GM21390 (cell line): ENCODE measurements at regions not wholly inside any gene's neighbourhood (a gene's known extent, or its start where the extent isn't known, plus 50 kb on each side); places are given as distances from the start of the nearest gene placed in this dataset.

Experiments
- ATAC-seq: cut with Tn5 transposase; IDR thresholded peaks from one replicate; pipeline ENCODE4 v1.9.1; 2021; ENCODE audit not compliant: unreplicated experiment

- no peak for ATAC-seq
Measured at GRCh38 chr2:236847538-236848263, 238.0 kb upstream of the COPS8 start.

- ATAC-seq: no peak
Measured at GRCh38 chr2:236848501-236848900, 237.2 kb upstream of the COPS8 start.

- ATAC-seq: no peak
Measured at GRCh38 chr2:236849508-236849907, 236.2 kb upstream of the COPS8 start.

GRCh38 chr2:236849940-236850339 is 235.7 kb upstream of the COPS8 start:
- ATAC-seq: no peak

- ATAC-seq: no peak
Measured at GRCh38 chr2:236851187-236851586, 234.5 kb upstream of the COPS8 start.

- ATAC-seq: no peak
Measured at GRCh38 chr2:236852100-236852976, 233.4 kb upstream of the COPS8 start.

GRCh38 chr2:236852977-236853374 is 232.7 kb upstream of the COPS8 start:
- no peak for ATAC-seq

DNA sequence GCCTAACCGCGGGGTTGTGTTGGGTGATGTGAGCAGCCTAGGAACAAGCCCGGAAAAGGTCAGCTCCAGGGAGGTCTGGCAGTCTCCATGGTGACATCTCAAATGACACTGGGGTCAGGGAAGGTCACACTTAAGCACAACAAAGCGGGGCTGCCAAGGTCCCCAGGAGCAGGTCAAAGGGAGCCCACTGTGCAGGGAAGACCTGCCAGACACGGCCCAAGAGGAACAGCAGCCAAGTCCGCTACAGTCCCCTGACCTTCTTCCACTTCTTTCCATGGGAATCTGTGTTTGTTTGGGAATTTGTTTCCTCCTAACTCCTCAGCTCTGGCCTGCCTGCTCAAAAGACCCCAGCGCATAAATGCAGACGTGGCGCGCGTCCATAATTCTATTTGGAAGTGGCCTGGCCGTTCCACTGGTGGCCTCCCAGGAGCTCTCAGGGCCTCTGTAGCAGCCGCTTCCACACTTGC is 232.1 kb upstream of the COPS8 start:
- no peak for ATAC-seq

GRCh38 chr2:236855176-236855865 is 230.4 kb upstream of the COPS8 start:
- ATAC-seq: no peak

DNA sequence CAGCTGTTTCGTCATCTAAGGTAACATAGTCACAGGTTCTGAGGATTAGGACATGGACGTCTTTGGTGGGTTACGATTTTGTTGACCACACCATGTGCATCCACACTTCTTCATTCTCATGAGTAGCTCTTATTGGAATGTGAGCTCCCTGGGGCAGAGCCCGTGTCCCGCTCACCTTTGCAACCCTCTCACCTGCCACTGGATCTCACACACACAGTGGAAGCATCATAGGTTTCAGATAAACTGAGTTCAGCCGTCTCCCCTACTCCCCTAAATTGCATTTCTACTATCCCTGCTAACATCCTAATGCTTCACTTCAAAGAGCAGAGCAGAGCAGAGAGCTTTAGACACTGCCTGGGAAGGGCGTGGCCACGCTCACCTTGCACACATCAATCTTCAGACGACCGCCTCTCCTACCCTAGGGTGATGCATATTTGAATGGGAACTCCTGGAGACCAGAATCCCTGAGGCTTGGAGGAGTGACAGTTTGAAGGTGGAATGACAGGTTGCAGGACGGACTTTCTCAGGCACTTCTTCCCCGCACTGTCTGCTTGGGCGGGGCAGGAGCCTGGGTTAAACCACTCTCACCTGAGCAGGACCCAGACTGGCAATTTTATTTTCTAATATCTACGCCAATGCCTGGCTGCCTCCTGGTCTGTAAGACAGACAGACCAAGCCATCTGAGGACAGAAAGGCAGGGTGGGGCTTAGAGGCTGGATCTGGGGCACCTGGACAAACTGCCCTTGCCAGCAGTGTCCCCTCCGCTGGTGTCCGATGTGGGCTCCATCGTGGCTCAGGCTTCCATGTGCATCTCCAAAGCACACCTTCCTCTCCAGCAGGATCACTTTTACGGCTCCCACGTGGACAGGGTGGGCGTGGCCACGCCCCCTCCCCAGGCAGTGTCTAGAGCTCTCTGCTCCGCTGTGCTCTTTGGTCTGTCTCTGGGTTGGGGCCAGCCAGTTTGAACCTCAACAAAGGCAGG is 229.5 kb upstream of the COPS8 start:
- ATAC-seq: no peak

- no peak for ATAC-seq
Measured at GRCh38 chr2:236856848-236857235, 228.8 kb upstream of the COPS8 start.

DNA sequence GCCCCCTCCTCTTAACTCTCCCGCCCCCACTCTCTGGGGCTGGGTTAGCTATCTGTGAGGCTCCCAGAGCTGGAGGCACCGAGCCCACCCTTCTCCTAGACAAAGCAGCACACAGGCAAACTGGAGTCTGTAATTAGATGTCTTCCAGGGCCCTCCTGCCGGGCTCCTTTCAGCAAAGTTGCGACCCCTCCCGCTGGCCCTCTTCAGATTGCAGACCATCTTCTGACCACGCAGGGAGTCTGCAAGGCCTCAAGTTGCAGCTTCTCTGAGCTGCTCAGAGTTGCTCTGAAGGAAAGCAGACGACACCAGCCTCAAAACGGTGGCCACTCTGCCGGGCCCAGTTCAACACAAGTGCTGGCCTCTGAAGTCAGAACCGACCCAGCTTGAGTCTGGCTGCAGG is 228.4 kb upstream of the COPS8 start:
- ATAC-seq: no peak

DNA sequence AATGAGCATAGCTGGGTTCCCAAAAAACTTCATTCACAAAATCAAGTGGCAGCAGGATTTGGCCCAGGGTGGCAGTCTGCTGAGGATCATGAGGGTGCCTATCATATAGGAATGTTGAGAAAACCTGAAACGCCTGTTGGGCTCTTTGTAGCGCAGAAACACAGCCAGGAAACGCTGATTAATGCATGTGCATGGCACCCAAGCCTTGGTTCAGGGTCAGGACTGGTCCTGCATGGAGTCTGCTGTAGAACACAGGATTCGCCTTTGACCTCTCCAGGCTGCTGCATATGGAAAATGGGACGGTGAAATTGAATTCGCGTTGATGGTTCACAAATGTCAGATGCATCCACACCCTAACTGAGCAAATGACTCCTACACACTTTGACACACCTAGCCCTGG is 227.9 kb upstream of the COPS8 start:
- ATAC-seq: no peak

DNA sequence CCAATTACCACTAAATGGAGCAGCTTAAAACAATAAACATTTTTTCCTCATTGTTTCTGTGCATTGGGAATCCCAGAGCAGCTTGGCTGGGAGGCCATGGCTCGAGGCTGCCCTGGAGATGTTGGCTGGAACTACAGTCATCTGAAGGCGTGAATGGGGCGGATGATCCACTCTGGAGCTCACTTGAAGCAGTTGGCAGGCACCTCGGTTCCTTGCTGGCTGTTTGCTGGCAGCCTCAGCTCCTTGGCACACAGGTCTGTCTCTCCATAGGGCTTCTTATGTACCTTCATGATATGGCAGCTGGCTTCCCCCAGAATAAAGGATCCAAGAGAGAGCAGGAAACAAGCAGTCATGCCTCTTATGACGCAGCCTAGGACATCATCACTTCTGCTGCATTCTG is 227.0 kb upstream of the COPS8 start:
- no peak for ATAC-seq

- ATAC-seq: no peak
Measured at GRCh38 chr2:236859908-236860307, 225.8 kb upstream of the COPS8 start.

GRCh38 chr2:236861196-236861875 is 224.4 kb upstream of the COPS8 start:
- no peak for ATAC-seq

- no peak for ATAC-seq
Measured at GRCh38 chr2:236861944-236862343, 223.7 kb upstream of the COPS8 start.

DNA sequence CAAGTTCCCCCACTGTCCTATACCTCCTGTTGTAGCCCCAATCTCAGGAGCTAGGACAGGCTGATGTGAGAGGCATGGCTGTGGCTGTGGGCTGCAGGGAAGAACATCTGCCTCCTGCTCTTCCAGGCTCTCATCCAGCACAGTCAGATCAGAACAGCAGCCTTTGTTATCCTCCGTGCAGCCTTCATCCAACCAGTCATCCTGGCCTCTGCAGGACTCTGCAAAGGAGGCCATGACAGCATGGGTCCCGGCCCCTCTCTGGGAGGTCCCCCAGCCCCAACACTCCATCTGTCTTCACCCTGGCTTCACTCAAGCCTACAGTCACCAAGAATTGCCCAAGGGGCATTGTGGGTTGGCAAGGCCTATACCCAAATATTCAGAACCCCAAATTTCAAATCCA is 223.2 kb upstream of the COPS8 start:
- no peak for ATAC-seq

- peak; percentile 72 for ATAC-seq
Measured at GRCh38 chr2:236862961-236863728, 222.5 kb upstream of the COPS8 start.
